Gastrocnemius medialis (tissue), 4 donors: ENCODE measurements at regions not wholly inside any gene's neighbourhood (a gene's known extent, or its start where the extent isn't known, plus 50 kb on each side); places are given as distances from the start of the nearest gene placed in this dataset.

Source experiments
- CTCF ChIP-seq, 5 experiments: fragments of 450-650 bp in 3 of 5; fragments of 200-600 bp in 2 of 5; sonication (generic) in 2 of 5; IDR thresholded peaks in 4 of 5; conservative IDR thresholded peaks in 1 of 5; 1 replicate in 4 of 5; 2 replicates in 1 of 5; pipeline ENCODE4 v1.5.1; 2016 to 2019; ENCODE audit warnings: antibody characterized with exemption in 5 of 5, mild to moderate bottlenecking in 3 of 5, moderate library complexity in 3 of 5
- POLR2A ChIP-seq, 2 donors: fragments of 450-650 bp; IDR thresholded peaks; one replicate each; pipeline ENCODE4 v1.6.1; 2017; ENCODE audit warnings: antibody characterized with exemption in 2 of 2, mild to moderate bottlenecking in 2 of 2, moderate library complexity in 2 of 2

GRCh38 chr22:47782328-47783075 lies 1020.1 kb downstream of the TBC1D22A start:
- no peak for TF ChIP-seq POLR2A (IDR thresholded peaks at IDR 0.05)
- TF ChIP-seq CTCF (IDR thresholded peaks at IDR 0.05 in 4 of 5, conservative IDR thresholded peaks at IDR 0.05 in 1 of 5): no peak
